OCI-LY1 (cell line): ENCODE measurements at regions not wholly inside any gene's neighbourhood (a gene's known extent, or its start where the extent isn't known, plus 50 kb on each side); places are given as distances from the start of the nearest gene placed in this dataset.
"Not testable (repeated sequence)": the region's sequence is repeated elsewhere in the genome, so short reads cannot be mapped to it uniquely, and the experiment has no call there.

Experiments used
- H2AFZ ChIP-seq: fragments of 200-600 bp; sonication (generic), shearing (Covaris generic); 2 replicates; pipeline ENCODE4 v1.6.0; 2014; ENCODE audit warnings: antibody characterized with exemption, mild to moderate bottlenecking, low read length
- H3F3A ChIP-seq: fragments of 200-600 bp; sonication (generic), shearing (Covaris generic); 2 replicates; pipeline ENCODE4 v1.6.0; 2014; ENCODE audit warnings: mild to moderate bottlenecking, antibody characterized with exemption, low read length, moderate library complexity; ENCODE audit not compliant: insufficient read depth
- H3K27ac ChIP-seq: fragments of 200-600 bp; sonication (generic); 2 replicates; pipeline ENCODE4 v1.5.1; 2014; ENCODE audit warnings: low read length, mixed run types, mild to moderate bottlenecking, low read depth; ENCODE audit not compliant: poor library complexity, severe bottlenecking
- H3K27me3 ChIP-seq: fragments of 200-600 bp; sonication (generic); 2 replicates; pipeline ENCODE4 v1.6.0; 2014; ENCODE audit warnings: antibody characterized with exemption, mild to moderate bottlenecking, low read length, moderate library complexity; ENCODE audit not compliant: insufficient read depth
- H3K36me3 ChIP-seq: fragments of 200-600 bp; sonication (generic); 2 replicates; pipeline ENCODE4 v1.6.1; 2014; ENCODE audit warnings: mild to moderate bottlenecking, antibody characterized with exemption, low read length, moderate library complexity, mixed read lengths; ENCODE audit not compliant: insufficient read depth
- H3K4me1 ChIP-seq: fragments of 200-600 bp; sonication (generic); 2 replicates; pipeline ENCODE4 v1.5.1; 2014; ENCODE audit warnings: mild to moderate bottlenecking, low read length, moderate library complexity; ENCODE audit not compliant: insufficient read depth, severe bottlenecking
- H3K4me2 ChIP-seq: fragments of 200-600 bp; sonication (generic), shearing (Covaris generic); 2 replicates; pipeline ENCODE4 v1.6.1; 2014; ENCODE audit warnings: low read length
- H3K4me3 ChIP-seq: fragments of 200-600 bp; sonication (generic); 2 replicates; pipeline ENCODE4 v1.5.1; 2014; ENCODE audit warnings: low read length, low read depth, mild to moderate bottlenecking, mixed read lengths; ENCODE audit not compliant: poor library complexity, severe bottlenecking
- H3K79me2 ChIP-seq: fragments of 200-600 bp; shearing (Covaris generic); 2 replicates; pipeline ENCODE4 v1.6.1; 2016; ENCODE audit warnings: mixed run types, low read length, mixed read lengths; ENCODE audit not compliant: insufficient read depth
- H3K9ac ChIP-seq: fragments of 200-600 bp; sonication (generic), shearing (Covaris generic); 2 replicates; pipeline ENCODE4 v1.6.1; 2014; ENCODE audit warnings: mild to moderate bottlenecking, low read length, mixed read lengths
- H3K9me2 ChIP-seq: fragments of 200-600 bp; sonication (generic), shearing (Covaris generic); 2 replicates; pipeline ENCODE4 v1.6.1; 2014; ENCODE audit warnings: low read depth, mild to moderate bottlenecking, low read length, mixed read lengths
- H3K9me3 ChIP-seq: fragments of 200-600 bp; shearing (Covaris generic); 2 replicates; pipeline ENCODE4 v1.6.1; 2014; ENCODE audit warnings: low read length, mixed read lengths
- H4K20me1 ChIP-seq: fragments of 200-600 bp; sonication (generic), shearing (Covaris generic); 2 replicates; pipeline ENCODE4 v1.6.0; 2016; ENCODE audit warnings: mild to moderate bottlenecking, low read length; ENCODE audit not compliant: insufficient read depth
- CTCF ChIP-seq: fragments of 200-600 bp; sonication (generic), shearing (Covaris generic); IDR thresholded peaks from 2 replicates; pipeline ENCODE4 v1.5.1; 2017; ENCODE audit warnings: mild to moderate bottlenecking, antibody characterized with exemption, low read length, moderate library complexity, mixed read lengths
- EZH2 ChIP-seq: fragments of 200-600 bp; sonication (generic), shearing (Covaris generic); IDR thresholded peaks from 2 replicates; pipeline ENCODE4 v1.8.0; 2017; ENCODE audit warnings: borderline replicate concordance, mixed run types, mild to moderate bottlenecking, antibody characterized with exemption, low read length, moderate library complexity, mixed read lengths

GRCh38 chr13:71350886-71351285, 516.1 kb downstream of the DACH1 start:
- H3K9me3 ChIP-seq: no peaks in the 10 kb centered on the region
- H3K4me2 ChIP-seq: no peak overlapping the region
- no peak overlapping the region for H2AFZ ChIP-seq
- H3K9ac ChIP-seq: no peak overlapping the region
- TF ChIP-seq EZH2 (no peak), CTCF (no peak)
- no peak overlapping the region for H3K27ac ChIP-seq
- H3K79me2 ChIP-seq: no peaks in the 10 kb centered on the region
- no peaks in the 10 kb centered on the region for H3K9me2 ChIP-seq
- H4K20me1 ChIP-seq: no peaks in the 10 kb centered on the region
- no peaks in the 10 kb centered on the region for H3K36me3 ChIP-seq
- H3K27me3 ChIP-seq: no peaks in the 10 kb centered on the region
- no peak overlapping the region for H3K4me3 ChIP-seq
- no peaks in the 10 kb centered on the region for H3K4me1 ChIP-seq
- H3F3A ChIP-seq: no peaks in the 10 kb centered on the region

- not testable (repeated sequence) for H3K27ac ChIP-seq, H3K4me3 ChIP-seq, H4K20me1 ChIP-seq, H3F3A ChIP-seq, H3K79me2 ChIP-seq, H3K4me2 ChIP-seq, H2AFZ ChIP-seq, H3K4me1 ChIP-seq, H3K9me3 ChIP-seq, H3K9ac ChIP-seq, H3K9me2 ChIP-seq, H3K27me3 ChIP-seq, H3K36me3 ChIP-seq
Measured at GRCh38 chr13:71345856-71346255, 521.1 kb downstream of the DACH1 start.

GRCh38 chr13:71339736-71340135, 527.3 kb downstream of the DACH1 start:
- Histone ChIP-seq H3K27ac (no peak overlapping the region), H3K9ac (no peak overlapping the region), H3K36me3 (no peaks in the 10 kb centered on the region), H3K79me2 (no peaks in the 10 kb centered on the region), H3K4me2 (no peak overlapping the region), H3K4me3 (no peak overlapping the region), H4K20me1 (no peaks in the 10 kb centered on the region), H3K27me3 (no peaks in the 10 kb centered on the region), H3K9me2 (no peaks in the 10 kb centered on the region), H3F3A (no peaks in the 10 kb centered on the region), H2AFZ (no peak overlapping the region), H3K9me3 (no peaks in the 10 kb centered on the region), H3K4me1 (no peaks in the 10 kb centered on the region)
- TF ChIP-seq EZH2: no peak
- no peak for TF ChIP-seq CTCF

GRCh38 chr13:71339005-71339404, 528.0 kb downstream of the DACH1 start:
- Histone ChIP-seq H4K20me1 (no peaks in the 10 kb centered on the region), H3K79me2 (no peaks in the 10 kb centered on the region), H3K4me2 (no peak overlapping the region), H2AFZ (no peak overlapping the region), H3K9ac (no peak overlapping the region), H3K9me3 (no peaks in the 10 kb centered on the region), H3F3A (no peaks in the 10 kb centered on the region), H3K4me1 (no peaks in the 10 kb centered on the region), H3K9me2 (no peaks in the 10 kb centered on the region), H3K27me3 (no peaks in the 10 kb centered on the region), H3K27ac (no peak overlapping the region), H3K36me3 (no peaks in the 10 kb centered on the region), H3K4me3 (no peak overlapping the region)
- TF ChIP-seq EZH2 (no peak), CTCF (no peak)
